ENCODE measurements at regions not wholly inside any gene's neighbourhood (a gene's known extent, or its start where the extent isn't known, plus 50 kb on each side); places are given as distances from the start of the nearest gene placed in this dataset.

- intact Hi-C loops (cut with micrococcal nuclease; ENCODE audit: unreplicated experiment) (no loop called here), in situ Hi-C loops (cut with HindIII; ENCODE audit: extremely low pct_ligation_motif_present, low pct_unique_long_range_greater_than_20kb) (no loop called here)
- Histone ChIP-seq H3K27me3 (ENCODE audit: control insufficient read depth in 1 of 2, insufficient read depth in 2 of 2, low read length in 2 of 2) (peaks cover 1 to 6% of the 10 kb centered on the region in 2 experiments; a peak in 2 of 5 replicates), H3K4me3 (replicated peaks in 1 of 3; ENCODE audit: insufficient read depth in 1 of 3, low read depth in 2 of 3, low read length in 3 of 3) (no peak overlapping the region; a peak in 1 of 6 replicates), H3K4me2 (ENCODE audit: low read depth, low read length) (peak overlapping the region; percentile 20; the same call in 1 of the 2 replicates), H3K4me1 (ENCODE audit: insufficient read depth, low read length) (peaks cover 39% of the 10 kb centered on the region), H2AFZ (ENCODE audit: low read length) (no peak overlapping the region), H3K9me3 (ENCODE audit: low read length) (no peaks in the 10 kb centered on the region), H3K27ac (ENCODE audit: extremely low read length, insufficient read depth, low read length) (no peak overlapping the region), H3K36me3 (replicated peaks in 1 of 2; ENCODE audit: control insufficient read depth in 1 of 2, insufficient read depth in 2 of 2, low read length in 2 of 2) (no peaks in the 10 kb centered on the region), H4K20me1 (ENCODE audit: insufficient read depth, low read length) (no peaks in the 10 kb centered on the region), H3K9ac (ENCODE audit: insufficient read depth, low read depth, low read length) (no peak overlapping the region), H3K79me2 (ENCODE audit: insufficient read depth, low read length) (no peaks in the 10 kb centered on the region)
- no peak for FAIRE-seq
- ChIA-PET CTCF (ENCODE audit: low intra/inter-chr PET ratio, low total read pairs) (interaction anchor here (1.6 kb wide), 1 partner anchor 112 kb away, joined by 12 read pairs; no protein-coding TSS in a partner anchor), POLR2A (interaction anchor here (0.6 to 1.3 kb wide), 3 partner anchors 10 to 108 kb away, joined by 3 to 11 read pairs (median 3); no protein-coding TSS in a partner anchor)
- BruUV-seq (replicated peaks) = no TSS peak
- peak; percentile 28 for DNase-seq (ENCODE audit: low spot score)
- 50% methylated on average over 21 of the region's 23 CpGs for WGBS (ENCODE audit: low lambda C conversion rate)
- ATAC-seq = peak; percentile 41
- no peak for TF ChIP-seq ARID4A (CRISPR knock-in tag; IDR thresholded peaks at IDR 0.05; ENCODE audit: borderline replicate concordance)
- peak; percentile 90 for TF ChIP-seq SKI (IDR thresholded peaks at IDR 0.05; ENCODE audit: partially characterized antibody)
- peak; percentile 49; the same call in 1 of the 2 replicates for TF ChIP-seq HNF4G (IDR thresholded peaks at IDR 0.05; ENCODE audit: borderline replicate concordance, low read depth, low read length)
- TF ChIP-seq HNF4G (CRISPR knock-in tag; IDR thresholded peaks at IDR 0.05; ENCODE audit: borderline replicate concordance, low read depth) = no peak
- TF ChIP-seq, protein P1, sequence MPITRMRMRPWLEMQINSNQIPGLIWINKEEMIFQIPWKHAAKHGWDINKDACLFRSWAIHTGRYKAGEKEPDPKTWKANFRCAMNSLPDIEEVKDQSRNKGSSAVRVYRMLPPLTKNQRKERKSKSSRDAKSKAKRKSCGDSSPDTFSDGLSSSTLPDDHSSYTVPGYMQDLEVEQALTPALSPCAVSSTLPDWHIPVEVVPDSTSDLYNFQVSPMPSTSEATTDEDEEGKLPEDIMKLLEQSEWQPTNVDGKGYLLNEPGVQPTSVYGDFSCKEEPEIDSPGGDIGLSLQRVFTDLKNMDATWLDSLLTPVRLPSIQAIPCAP (CRISPR knock-in tag; IDR thresholded peaks at IDR 0.05; ENCODE audit: low read depth) = 0 out of 2 replicates have a peak, but pooled peaks have one; percentile 35
- no peak for TF ChIP-seq MATR3 (CRISPR knock-in tag; IDR thresholded peaks at IDR 0.05)
- no peak for TF ChIP-seq BORCS8-MEF2B (CRISPR knock-in tag; IDR thresholded peaks at IDR 0.05)
- TF ChIP-seq KMT2B (CRISPR knock-in tag; IDR thresholded peaks at IDR 0.05) = no peak
- no peak for TF ChIP-seq FUBP1 (CRISPR knock-in tag; IDR thresholded peaks at IDR 0.05; ENCODE audit: borderline replicate concordance)
- 0 out of 2 replicates have a peak, but pooled peaks have one; percentile 41 for TF ChIP-seq TRIM24 (CRISPR knock-in tag; IDR thresholded peaks at IDR 0.05)
- TF ChIP-seq SALL1 (CRISPR knock-in tag; IDR thresholded peaks at IDR 0.05) = peak; percentile 46; the same call in 1 of the 2 replicates
- TF ChIP-seq BHLHE40 (IDR thresholded peaks at IDR 0.05; ENCODE audit: low read length) = 0 out of 2 replicates have a peak, but pooled peaks have one; percentile 7
- TF ChIP-seq IRF9 (CRISPR knock-in tag; IDR thresholded peaks at IDR 0.05; ENCODE audit: borderline replicate concordance) = no peak
- peak; percentile 73 for TF ChIP-seq FOSL2 (CRISPR knock-in tag; IDR thresholded peaks at IDR 0.05)
- TF ChIP-seq RXRA (CRISPR knock-in tag; IDR thresholded peaks at IDR 0.05) = peak; percentile 76
Observed at GRCh38 chr7:73977619-73978618, 50.1 kb upstream of the ELN start.

Measured in HepG2 (cell line).